GM18499 (cell line): ENCODE measurements at regions not wholly inside any gene's neighbourhood (a gene's known extent, or its start where the extent isn't known, plus 50 kb on each side); places are given as distances from the start of the nearest gene placed in this dataset.

Experiments
- ATAC-seq: cut with Tn5 transposase; IDR thresholded peaks from one replicate; pipeline ENCODE4 v1.9.1; 2021; ENCODE audit warnings: moderate number of reproducible peaks; ENCODE audit not compliant: insufficient read depth, unreplicated experiment

GRCh38 chr18:1875219-1875618 is 696.1 kb downstream of the METTL4 start:
- ATAC-seq, result no peak

- ATAC-seq, result no peak
Measured at GRCh38 chr18:1884623-1885022, 686.7 kb downstream of the METTL4 start.

- ATAC-seq, result no peak
Measured at GRCh38 chr18:1891641-1892040, 679.7 kb downstream of the METTL4 start.

DNA sequence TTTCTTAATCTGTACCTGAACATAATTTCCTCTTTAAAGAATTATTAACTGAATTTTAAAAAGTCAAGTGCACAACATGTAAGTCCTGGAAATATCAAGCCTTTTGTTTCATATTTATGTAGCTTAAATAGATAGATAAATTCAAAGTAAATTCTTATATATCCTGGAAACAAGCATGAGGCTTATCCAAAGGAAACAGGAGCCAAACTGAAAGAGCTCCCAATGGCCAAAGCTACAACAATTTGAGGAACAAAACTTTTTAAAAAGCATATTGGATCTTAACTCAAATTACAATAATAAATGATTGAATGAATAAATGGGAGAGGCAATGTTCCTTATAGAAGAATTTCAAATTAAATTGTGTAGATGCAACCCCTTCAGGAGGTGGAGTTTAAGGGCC is 679.1 kb downstream of the METTL4 start:
- no peak for ATAC-seq

DNA sequence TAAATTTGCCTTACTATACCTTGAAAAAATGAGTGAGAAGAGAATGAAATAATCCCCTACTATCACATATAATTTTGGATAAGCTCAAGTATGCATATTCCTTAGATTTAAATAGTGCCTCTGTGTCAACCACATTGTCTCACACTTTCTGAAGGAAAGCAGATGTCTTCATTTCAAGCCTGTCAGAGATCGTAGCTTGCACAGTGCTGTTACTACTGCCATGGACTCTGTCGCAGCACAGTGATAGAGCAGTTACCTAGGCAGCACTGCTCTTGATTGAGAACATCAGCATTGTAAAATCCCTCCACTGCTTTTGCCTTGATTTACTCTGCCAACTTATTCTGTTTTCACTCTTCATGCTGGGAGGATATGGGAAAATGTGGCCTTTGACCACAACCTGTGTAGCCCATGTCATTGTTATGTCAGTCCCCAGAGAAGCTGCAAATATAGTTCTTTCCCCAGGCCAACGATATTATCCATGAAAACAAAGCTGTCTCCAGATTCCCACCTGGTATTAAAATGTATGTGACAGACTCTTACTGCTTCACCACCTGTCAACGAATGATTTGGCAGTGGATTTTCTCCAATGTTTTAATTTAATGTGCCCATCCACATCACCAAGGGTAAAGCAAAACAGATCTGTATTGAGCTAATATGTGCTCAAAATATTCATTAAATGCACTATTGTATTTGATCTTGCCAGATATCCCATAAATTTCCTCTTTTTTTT is 675.7 kb downstream of the METTL4 start:
- ATAC-seq, result no peak

DNA sequence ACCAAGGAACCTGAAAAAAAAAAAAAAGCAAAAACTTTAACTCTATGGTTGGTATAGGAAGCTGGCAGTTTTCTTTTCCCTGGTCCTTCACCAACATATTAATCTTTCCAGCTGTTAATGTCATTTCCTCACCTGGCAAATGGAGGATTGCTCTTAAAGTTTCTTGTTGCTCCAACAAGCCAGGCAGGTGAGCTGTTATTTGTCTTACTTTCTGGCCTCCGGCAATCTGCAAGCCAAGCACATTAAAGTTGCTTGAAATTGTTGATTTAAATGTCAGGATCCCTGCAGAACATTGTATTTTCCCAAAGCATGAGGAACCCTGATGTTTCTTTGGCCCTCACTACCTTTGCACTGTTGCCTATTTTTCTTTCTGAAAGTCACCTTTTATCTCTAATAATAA is 664.9 kb downstream of the METTL4 start:
- no peak for ATAC-seq

DNA sequence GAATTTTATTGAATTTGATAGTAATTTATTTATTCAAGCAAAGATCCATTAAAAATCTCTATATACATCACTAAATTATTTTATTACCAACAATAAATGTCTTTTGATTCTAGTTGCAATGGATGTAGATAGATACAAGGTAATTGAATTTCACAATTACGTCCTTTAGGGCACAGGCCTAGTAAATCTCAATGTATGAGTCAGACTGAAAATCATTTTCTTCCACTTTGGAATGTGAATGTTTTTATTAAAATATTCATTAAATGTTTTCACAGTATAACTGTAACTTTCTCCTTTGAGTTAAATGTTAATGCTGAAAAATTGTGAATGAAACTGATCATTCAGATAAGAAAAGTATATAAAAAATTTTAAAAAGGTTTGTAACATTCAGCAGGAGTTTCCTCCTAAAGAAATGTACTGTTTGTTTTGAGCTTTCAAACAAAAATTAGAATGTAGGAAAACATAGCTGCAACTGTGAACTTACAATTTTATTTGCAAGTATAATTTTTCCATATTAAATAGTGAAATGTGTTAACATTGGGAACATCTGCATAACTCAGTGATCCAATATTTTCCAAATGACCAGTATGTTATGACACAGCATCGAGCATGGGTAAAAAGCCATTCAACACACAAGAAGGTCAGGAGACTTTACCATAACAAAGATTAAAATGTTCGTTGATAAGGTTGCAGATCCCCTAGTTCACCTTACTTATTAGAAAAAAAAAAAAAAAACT is 663.7 kb downstream of the METTL4 start:
- ATAC-seq, result no peak

DNA sequence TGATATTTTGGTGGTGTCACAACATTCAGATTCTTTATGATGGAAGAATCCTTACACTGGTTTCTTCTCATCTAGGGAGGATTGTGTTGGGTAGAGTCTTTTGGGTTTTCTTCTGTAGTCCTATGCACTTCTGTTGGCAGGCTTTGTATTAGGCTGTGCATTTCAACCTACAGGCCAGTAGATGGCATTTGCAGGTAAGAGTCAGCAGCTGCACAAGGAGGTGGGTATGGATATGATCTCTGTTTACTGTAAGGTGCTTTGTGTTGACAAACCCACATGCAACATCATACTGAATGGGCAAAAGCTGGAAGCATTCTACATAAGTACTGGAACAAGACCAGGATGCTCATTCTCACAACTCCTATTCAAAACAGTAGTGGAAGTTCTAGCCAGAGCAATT is 656.8 kb downstream of the METTL4 start:
- ATAC-seq, result no peak

GRCh38 chr18:1916869-1917523 is 654.3 kb downstream of the METTL4 start:
- ATAC-seq, result no peak

GRCh38 chr18:1917569-1917968 is 653.7 kb downstream of the METTL4 start:
- ATAC-seq, result no peak

- no peak for ATAC-seq
Measured at GRCh38 chr18:1922066-1922465, 649.2 kb downstream of the METTL4 start.

DNA sequence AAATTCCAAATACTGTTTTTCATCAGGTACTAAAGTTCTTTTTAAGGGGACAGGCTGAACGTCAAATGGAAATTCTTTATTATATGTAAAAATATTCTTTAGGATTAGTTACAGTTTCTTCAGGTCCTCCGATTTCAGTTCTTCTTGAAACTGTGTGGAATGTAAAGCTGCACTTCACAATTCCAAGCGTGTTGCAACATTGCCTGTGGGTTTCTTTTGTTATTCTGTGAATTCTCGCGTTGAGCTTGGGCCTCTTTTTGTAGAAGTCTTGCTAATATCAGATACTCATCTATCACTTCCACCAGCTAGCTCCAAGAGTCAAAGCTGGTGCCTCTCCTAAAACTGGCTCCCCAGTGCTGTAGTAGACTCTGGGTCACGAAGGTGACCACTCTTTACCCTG is 642.6 kb downstream of the METTL4 start:
- ATAC-seq, result no peak

GRCh38 chr18:1929720-1930119 is 641.6 kb downstream of the METTL4 start:
- ATAC-seq, result no peak

GRCh38 chr18:1930291-1931270 is 640.7 kb downstream of the METTL4 start:
- no peak for ATAC-seq

GRCh38 chr18:1952486-1952885 is 618.8 kb downstream of the METTL4 start:
- no peak for ATAC-seq

GRCh38 chr18:1954583-1955312 is 616.6 kb downstream of the METTL4 start:
- ATAC-seq, result no peak

- ATAC-seq, result no peak
Measured at GRCh38 chr18:1958798-1959197, 612.5 kb downstream of the METTL4 start.

DNA sequence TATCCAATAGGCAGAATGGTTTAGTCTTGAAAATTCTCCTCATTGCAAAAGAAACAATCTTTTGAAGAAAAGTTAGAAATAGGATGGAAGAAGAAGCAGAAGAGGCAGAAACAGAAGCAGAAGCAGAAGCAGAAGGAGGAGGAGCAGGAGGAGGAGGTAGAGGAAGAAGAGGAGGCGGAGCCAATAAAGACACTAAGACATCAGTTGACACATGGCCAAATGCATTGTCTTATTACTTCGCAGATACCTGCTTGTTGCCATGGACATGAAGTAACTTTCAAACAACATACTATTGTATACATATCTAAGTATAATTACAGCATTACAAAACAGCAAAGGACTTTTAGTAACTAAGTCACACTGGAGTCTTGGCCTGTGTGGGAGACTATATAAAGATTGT is 606.3 kb downstream of the METTL4 start:
- ATAC-seq, result no peak

- ATAC-seq, result no peak
Measured at GRCh38 chr18:1965541-1965940, 605.8 kb downstream of the METTL4 start.
